ENCODE measurements at regions not wholly inside any gene's neighbourhood (a gene's known extent, or its start where the extent isn't known, plus 50 kb on each side); places are given as distances from the start of the nearest gene placed in this dataset.
A peak's percentile ranks its signal among the peaks of the same experiment; 100 is the strongest.

DNA sequence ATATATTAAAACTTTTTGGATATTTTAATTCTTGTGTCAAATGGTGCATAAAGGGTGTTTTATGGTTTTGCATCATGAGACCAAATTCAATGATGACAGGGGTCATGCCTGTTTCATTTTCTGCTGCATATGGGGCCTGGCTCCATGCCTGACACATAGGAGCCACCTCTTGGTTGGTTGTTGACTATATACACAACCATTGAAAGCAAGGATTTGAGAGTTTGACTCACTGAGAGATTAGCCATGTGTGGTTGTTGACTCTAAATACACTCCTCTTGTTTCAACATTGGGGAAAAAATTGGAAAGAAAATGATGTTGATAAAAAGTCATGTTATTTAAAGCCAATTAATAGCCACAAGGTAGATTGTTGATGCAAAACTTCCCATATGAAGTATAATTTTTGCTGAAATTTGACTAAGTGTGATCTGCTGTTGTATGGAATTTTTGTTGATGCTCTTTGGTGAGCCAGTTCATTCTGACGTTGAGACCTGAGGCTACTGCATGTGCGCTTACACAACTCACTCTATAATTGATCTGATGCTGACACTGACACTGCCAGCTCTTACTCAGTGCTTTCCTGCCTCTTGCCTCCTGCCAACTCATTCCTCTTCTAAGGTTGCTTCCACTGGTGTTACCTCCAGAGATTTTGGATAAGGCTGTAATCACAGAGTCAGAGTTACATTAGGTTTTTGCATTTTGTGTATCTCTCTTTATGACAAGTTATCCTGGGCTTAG lies 446.2 kb upstream of the SLC14A2 start:
- DNase-seq (ENCODE audit: low read depth, low spot score) = no peak

DNA sequence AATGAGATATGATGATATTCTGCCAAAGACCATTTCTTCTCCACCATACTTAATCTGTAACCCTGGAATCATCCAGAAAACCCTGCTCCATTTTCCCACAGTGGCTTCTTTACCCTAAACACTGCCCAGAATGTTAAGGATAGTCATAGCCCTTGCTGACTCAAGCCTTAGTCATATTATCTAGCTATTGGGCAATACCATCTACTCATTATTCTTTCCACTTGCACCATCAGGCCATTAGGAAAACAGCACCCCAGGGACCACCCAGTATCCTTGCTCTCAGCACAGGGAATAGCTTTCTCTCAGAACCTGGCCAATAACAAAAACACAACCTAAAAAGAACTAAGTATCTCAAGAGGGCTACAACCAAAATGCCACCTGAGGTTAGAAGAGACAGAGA lies 445.7 kb upstream of the SLC14A2 start:
- no peak for DNase-seq (ENCODE audit: low read depth, low spot score)

DNA sequence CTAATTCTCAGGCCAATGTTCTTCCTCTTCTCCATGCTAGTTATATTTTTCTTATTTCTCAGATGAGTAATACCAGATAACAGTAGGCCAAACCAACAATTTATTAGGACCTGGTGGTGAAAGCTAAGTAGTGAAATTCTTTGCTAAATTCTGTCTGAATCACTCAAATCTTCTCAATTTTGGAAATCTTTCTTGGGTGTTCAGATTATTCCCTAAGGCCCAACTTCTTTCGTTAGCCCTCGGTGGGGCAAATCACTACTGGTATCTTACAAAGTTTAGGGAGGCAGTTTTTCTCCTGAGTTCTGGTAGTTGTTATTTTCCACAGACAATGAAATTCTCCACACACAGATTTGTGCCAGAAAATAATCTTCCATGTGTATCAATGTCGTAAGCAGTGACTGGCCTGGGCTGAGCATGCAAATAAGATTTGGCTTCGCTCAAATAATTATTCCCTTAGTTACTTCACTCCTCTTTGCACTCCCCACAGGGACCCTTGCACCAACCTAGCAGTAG lies 443.5 kb upstream of the SLC14A2 start:
- DNase-seq (ENCODE audit: low read depth, low spot score) = no peak

GRCh38 chr18:45173327-45173726 lies 441.9 kb upstream of the SLC14A2 start:
- no peak for DNase-seq (ENCODE audit: low read depth, low spot score)

- no peak for DNase-seq (ENCODE audit: low read depth, low spot score)
Measured at GRCh38 chr18:45173799-45174519, 441.3 kb upstream of the SLC14A2 start.

GRCh38 chr18:45174629-45175136 lies 440.6 kb upstream of the SLC14A2 start:
- no peak for DNase-seq (ENCODE audit: low read depth, low spot score)

GRCh38 chr18:45175511-45175910 lies 439.8 kb upstream of the SLC14A2 start:
- no peak for DNase-seq (ENCODE audit: low read depth, low spot score)

GRCh38 chr18:45186832-45187231 lies 428.4 kb upstream of the SLC14A2 start:
- no peak for DNase-seq (ENCODE audit: low read depth, low spot score)

- no peak for DNase-seq (ENCODE audit: low read depth, low spot score)
Measured at GRCh38 chr18:45191795-45192194, 423.5 kb upstream of the SLC14A2 start.

GRCh38 chr18:45197526-45197970 lies 417.7 kb upstream of the SLC14A2 start:
- no peak for DNase-seq (ENCODE audit: low read depth, low spot score)

GRCh38 chr18:45198526-45198925 lies 416.8 kb upstream of the SLC14A2 start:
- no peak for DNase-seq (ENCODE audit: low read depth, low spot score)

GRCh38 chr18:45201029-45201428 lies 414.2 kb upstream of the SLC14A2 start:
- no peak for DNase-seq (ENCODE audit: low read depth, low spot score)

GRCh38 chr18:45201489-45201888 lies 413.8 kb upstream of the SLC14A2 start:
- DNase-seq (ENCODE audit: low read depth, low spot score) = no peak

- no peak for DNase-seq (ENCODE audit: low read depth, low spot score)
Measured at GRCh38 chr18:45202061-45202460, 413.2 kb upstream of the SLC14A2 start.

DNA sequence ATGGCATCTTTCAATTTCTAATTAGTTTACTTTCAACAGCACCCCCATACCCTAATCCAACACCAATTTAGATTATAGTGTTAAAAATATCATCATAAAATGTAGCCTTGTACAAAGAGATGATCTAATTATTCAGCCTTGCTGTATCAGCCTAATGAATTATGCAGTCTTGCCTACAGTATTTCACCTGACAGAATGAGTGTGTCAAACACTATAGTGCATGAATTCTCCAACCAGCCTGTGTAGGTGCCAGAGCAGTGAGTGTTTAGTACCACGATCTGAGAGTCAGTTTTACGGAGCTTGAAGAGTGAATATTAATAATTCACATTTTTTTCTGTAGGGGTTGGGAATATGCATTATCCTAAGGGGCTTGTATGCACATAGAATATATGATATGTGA lies 411.6 kb upstream of the SLC14A2 start:
- DNase-seq (ENCODE audit: low read depth, low spot score) = no peak

GRCh38 chr18:45207328-45207727 lies 407.9 kb upstream of the SLC14A2 start:
- DNase-seq (ENCODE audit: low read depth, low spot score) = no peak

GRCh38 chr18:45208164-45208563 lies 407.1 kb upstream of the SLC14A2 start:
- DNase-seq (ENCODE audit: low read depth, low spot score) = no peak

- peak; percentile 12 for DNase-seq (ENCODE audit: low read depth, low spot score)
Measured at GRCh38 chr18:45212181-45213039, 402.9 kb upstream of the SLC14A2 start.

GRCh38 chr18:45213040-45213333 lies 402.3 kb upstream of the SLC14A2 start:
- DNase-seq (ENCODE audit: low read depth, low spot score) = no peak

GRCh38 chr18:45218436-45218835 lies 396.8 kb upstream of the SLC14A2 start:
- DNase-seq (ENCODE audit: low read depth, low spot score) = no peak

- DNase-seq (ENCODE audit: low read depth, low spot score) = no peak
Measured at GRCh38 chr18:45221363-45221762, 393.9 kb upstream of the SLC14A2 start.

- no peak for DNase-seq (ENCODE audit: low read depth, low spot score)
Measured at GRCh38 chr18:45222180-45222579, 393.1 kb upstream of the SLC14A2 start.

All from activated naive CD8-positive, alpha-beta T cell treated with anti-CD3 and anti-CD28 coated beads, Interleukin-2, amount 50 U/mL, for 16 hours (primary cell).